ENCODE measurements at regions not wholly inside any gene's neighbourhood (a gene's known extent, or its start where the extent isn't known, plus 50 kb on each side); places are given as distances from the start of the nearest gene placed in this dataset.

GRCh38 chr16:73572135-73572828 lies 524.4 kb upstream of the ZFHX3 start:
- peak in 1 of 4 donors; percentile 58 for ATAC-seq
- no peak for TF ChIP-seq CTCF (IDR thresholded peaks at IDR 0.05)
- no peak for TF ChIP-seq POLR2A (IDR thresholded peaks at IDR 0.05)
- WGBS, 4 donors, result 38 to 53% (median 41%) methylated on average over 8 of the region's 8 CpGs

GRCh38 chr16:73569266-73569980 lies 521.5 kb upstream of the ZFHX3 start:
- H3K4me1 ChIP-seq, result peaks cover 0 to 2% (median 0%) of the 10 kb centered on the region in 12 donors
- WGBS, 4 donors, result 81 to 90% (median 87%) methylated on average over 9 of the region's 9 CpGs

More at GRCh38 chr16:73572135-73572828, 524.4 kb upstream of the ZFHX3 start:
- peaks cover 0 to 16% (median 5%) of the 10 kb centered on the region in 9 donors for H3K27me3 ChIP-seq
- H3K4me3 ChIP-seq, result no peak overlapping the region
- DNase-seq, result peak; percentile 26 to 73 (median 39)
- H3K36me3 ChIP-seq, result no peaks in the 10 kb centered on the region
- no peak overlapping the region for H3K27ac ChIP-seq
- peaks cover 0 to 2% (median 0%) of the 10 kb centered on the region in 12 donors for H3K4me1 ChIP-seq
- intact Hi-C loops (cut with DNase I), result no loop called here
- no peaks in the 10 kb centered on the region for H3K9me3 ChIP-seq

GRCh38 chr16:73568769-73569168 lies 520.8 kb upstream of the ZFHX3 start:
- TF ChIP-seq POLR2A (IDR thresholded peaks at IDR 0.05), result no peak
- TF ChIP-seq CTCF (IDR thresholded peaks at IDR 0.05), result no peak
- no peaks in the 10 kb centered on the region for H3K36me3 ChIP-seq
- H3K27ac ChIP-seq, result no peak overlapping the region
- DNase-seq (no peak), ATAC-seq (no peak)
- intact Hi-C loops (cut with DNase I), result loop anchor here in 7 of 10 donors (5.0 to 10.0 kb wide), 6 partner anchors 306 to 389 kb away; no protein-coding TSS in a partner anchor
- H3K27me3 ChIP-seq, result peaks cover 0 to 10% (median 5%) of the 10 kb centered on the region in 9 donors
- 42 to 63% (median 59%) methylated on average over 10 of the region's 10 CpGs for WGBS, 4 donors
- H3K4me1 ChIP-seq, result peaks cover 0 to 2% (median 0%) of the 10 kb centered on the region in 12 donors
- no peak overlapping the region for H3K4me3 ChIP-seq
- no peaks in the 10 kb centered on the region for H3K9me3 ChIP-seq

More at GRCh38 chr16:73569266-73569980, 521.5 kb upstream of the ZFHX3 start:
- TF ChIP-seq CTCF (IDR thresholded peaks at IDR 0.05) (no peak), POLR2A (IDR thresholded peaks at IDR 0.05) (no peak)
- intact Hi-C loops (cut with DNase I), result loop anchor here in 7 of 10 donors (5.0 to 10.0 kb wide), 6 partner anchors 305 to 388 kb away; no protein-coding TSS in a partner anchor
- no peak overlapping the region for H3K27ac ChIP-seq
- ATAC-seq (no peak), DNase-seq (no peak)
- peaks cover 0 to 10% (median 5%) of the 10 kb centered on the region in 9 donors for H3K27me3 ChIP-seq
- H3K9me3 ChIP-seq, result no peaks in the 10 kb centered on the region
- no peak overlapping the region for H3K4me3 ChIP-seq
- no peaks in the 10 kb centered on the region for H3K36me3 ChIP-seq

- Histone ChIP-seq H3K36me3 (no peaks in the 10 kb centered on the region), H3K4me1 (no peaks in the 10 kb centered on the region), H3K27me3 (peaks cover 0 to 10% (median 5%) of the 10 kb centered on the region in 9 donors), H3K9me3 (no peaks in the 10 kb centered on the region), H3K27ac (no peak overlapping the region), H3K4me3 (no peak overlapping the region)
- 89 to 100% (median 90%) methylated on average over 3 of the region's 3 CpGs for WGBS, 4 donors
- ATAC-seq (no peak), DNase-seq (no peak)
- TF ChIP-seq POLR2A (IDR thresholded peaks at IDR 0.05) (no peak), CTCF (IDR thresholded peaks at IDR 0.05) (no peak)
- intact Hi-C loops (cut with DNase I), result loop anchor here in 9 of 10 donors (2.0 to 10.0 kb wide), 8 partner anchors 309 to 391 kb away; no protein-coding TSS in a partner anchor
Observed at GRCh38 chr16:73565925-73566324, 518.0 kb upstream of the ZFHX3 start.
